Endothelial cell of umbilical vein (primary cell): ENCODE measurements at regions not wholly inside any gene's neighbourhood (a gene's known extent, or its start where the extent isn't known, plus 50 kb on each side); places are given as distances from the start of the nearest gene placed in this dataset.

Experiments
- BruUV-seq: library from RNA; stranded (reverse); fragments of 400-500 nt; replicated peaks from 2 replicates; lab custom pipeline; 2021; lab: Mats Ljungman, UMichigan
- CTCF ChIA-PET: fragments of 300-600, 350-600 bp; sonication (Branson Sonifier 250); formaldehyde crosslinking; loops from one replicate; lab custom pipeline; 2021; ENCODE audit warnings: antibody characterized with exemption, inconsistent platforms; lab: Charles Lee
- POLR2A ChIA-PET: fragments of 300-600, 350-600 bp; sonication (Branson Sonifier 250); formaldehyde crosslinking; loops from one replicate; lab custom pipeline; 2021; ENCODE audit warnings: antibody characterized with exemption, inconsistent platforms; lab: Charles Lee
- DNase-seq: peaks from one replicate; pipeline ENCODE4 v3.0.0-alpha.2; 2011; ENCODE audit warnings: low read depth, low spot score
- FAIRE-seq: peaks from 2 replicates; lab custom pipeline; 2011; peaks lifted over from hg19 to GRCh38; lab: Jason Lieb, UNC
- H2AFZ ChIP-seq: 2 replicates; pipeline ENCODE4 v1.6.0; 2012; ENCODE audit warnings: low read depth, low read length, control low read depth, inconsistent platforms
- H3K27ac ChIP-seq: 2 replicates; pipeline ENCODE4 v1.5.1; 2011; ENCODE audit warnings: low read depth, mild to moderate bottlenecking, control low read depth, low read length, moderate library complexity; ENCODE audit not compliant: insufficient read depth
- H3K27me3 ChIP-seq, 2 experiments: 2 replicates each; pipeline versions ENCODE4 v1.6.0 to v1.6.1; 2011; ENCODE audit warnings: low read length in 2 of 2, mixed read lengths in 1 of 2; ENCODE audit not compliant: control insufficient read depth in 2 of 2, insufficient read depth in 2 of 2
- H3K36me3 ChIP-seq, 2 experiments: 2 replicates in 1 of 2; 3 replicates in 1 of 2; pipeline ENCODE4 v1.5.1; 2011; ENCODE audit warnings: low read length in 2 of 2, mild to moderate bottlenecking in 1 of 2, moderate library complexity in 1 of 2; ENCODE audit not compliant: control insufficient read depth in 2 of 2, insufficient read depth in 2 of 2; ENCODE audit errors: extremely low read depth in 1 of 2
- H3K4me1 ChIP-seq: 3 replicates; pipeline ENCODE4 v1.5.1; 2011; ENCODE audit warnings: mild to moderate bottlenecking, low read length; ENCODE audit not compliant: control insufficient read depth, insufficient read depth; ENCODE audit errors: extremely low read depth
- H3K4me2 ChIP-seq: 2 replicates; pipeline ENCODE4 v1.6.1; 2011; ENCODE audit warnings: low read length, control low read depth, mixed read lengths; ENCODE audit not compliant: insufficient read depth
- H3K4me3 ChIP-seq, 3 experiments: fragments of 200-600 bp in 1 of 3; sonication (generic), shearing (Covaris generic) in 1 of 3; replicated peaks in 1 of 3; 2 replicates each; pipeline ENCODE4 v1.5.1; 2011 to 2016; ENCODE audit warnings: control low read depth in 3 of 3, low read length in 3 of 3, mild to moderate bottlenecking in 2 of 3, inconsistent platforms in 1 of 3, low read depth in 1 of 3, moderate library complexity in 1 of 3; ENCODE audit not compliant: insufficient read depth in 1 of 3
- H3K79me2 ChIP-seq: 2 replicates; pipeline ENCODE4 v1.6.0; 2012; ENCODE audit warnings: low read length, inconsistent platforms; ENCODE audit not compliant: control insufficient read depth, insufficient read depth
- H3K9ac ChIP-seq: replicated peaks from 2 replicates; pipeline ENCODE3; 2011; ENCODE audit warnings: low read length, control low read depth; ENCODE audit not compliant: insufficient read depth; ENCODE audit errors: extremely low read depth
- H3K9me1 ChIP-seq: replicated peaks from 3 replicates; pipeline ENCODE4 v1.6.0; 2011; ENCODE audit warnings: mild to moderate bottlenecking, low read length; ENCODE audit not compliant: control insufficient read depth, insufficient read depth; ENCODE audit errors: extremely low read depth
- H3K9me3 ChIP-seq: replicated peaks from 2 replicates; pipeline ENCODE4 v1.5.1; 2012; ENCODE audit warnings: low read length, inconsistent platforms; ENCODE audit not compliant: control insufficient read depth, insufficient read depth
- H4K20me1 ChIP-seq: replicated peaks from 2 replicates; pipeline ENCODE3; 2011; ENCODE audit warnings: mild to moderate bottlenecking, low read length; ENCODE audit not compliant: control insufficient read depth, insufficient read depth; ENCODE audit errors: extremely low read depth
- GATA2 ChIP-seq: IDR thresholded peaks from 2 replicates; pipeline ENCODE4 v1.7.0; 2011; ENCODE audit warnings: low read depth, mild to moderate bottlenecking, moderate library complexity, mixed read lengths, low read length; ENCODE audit not compliant: insufficient read length, insufficient read depth
- JUN ChIP-seq: IDR thresholded peaks from 2 replicates; pipeline ENCODE4 v1.6.1; 2011; ENCODE audit warnings: borderline replicate concordance, low read depth; ENCODE audit not compliant: insufficient read length, insufficient read depth
- MYC ChIP-seq: IDR thresholded peaks from one replicate; pipeline ENCODE4 v1.6.1; 2011; ENCODE audit warnings: mild to moderate bottlenecking, low read depth, low read length
- POLR2A ChIP-seq: IDR thresholded peaks from 2 replicates; pipeline ENCODE4 v1.6.1; 2012; ENCODE audit warnings: low read depth, mild to moderate bottlenecking, control low read depth, low read length
- dilution Hi-C: fragments of 300-500 bp; cut with MboI; formaldehyde crosslinking; loops from one replicate; pipeline ENCODE4 v1.15.0; 2019; ENCODE audit warnings: low sequenced_read_pairs; ENCODE audit not compliant: extremely low pct_ligation_motif_present
- intact Hi-C: fragments of 100-400 bp; cut with micrococcal nuclease; formaldehyde crosslinking; loops from one replicate; pipeline ENCODE4 v1.10.0; 2022
- TF ChIP-seq, protein P1 (sequence below), 2 donors: IDR thresholded peaks; 1 replicate in 1 of 2; 2 replicates in 1 of 2; pipeline ENCODE4 v1.5.1; 2011; ENCODE audit warnings: low read length in 2 of 2, mild to moderate bottlenecking in 2 of 2, moderate library complexity in 2 of 2, control low read depth in 1 of 2, inconsistent platforms in 1 of 2, low read depth in 1 of 2; ENCODE audit not compliant: insufficient read depth in 1 of 2; ENCODE audit errors: extremely low read depth in 1 of 2

- Histone ChIP-seq H3K9me3 (no peaks in the 10 kb centered on the region), H4K20me1 (no peaks in the 10 kb centered on the region), H3K9ac (no peak overlapping the region), H3K27ac (no peak overlapping the region), H3K36me3 (no peaks in the 10 kb centered on the region), H3K79me2 (no peaks in the 10 kb centered on the region), H3K9me1 (no peaks in the 10 kb centered on the region), H3K4me1 (no peaks in the 10 kb centered on the region), H3K27me3 (peaks cover 0 to 3% of the 10 kb centered on the region in 2 experiments), H2AFZ (no peak overlapping the region), H3K4me2 (no peak overlapping the region), H3K4me3 (no peak overlapping the region)
- dilution Hi-C loops (no loop called here), intact Hi-C loops (no loop called here)
- no peak for TF ChIP-seq JUN
- TF ChIP-seq POLR2A: no peak
- TF ChIP-seq MYC: no peak
- TF ChIP-seq, protein P1, sequence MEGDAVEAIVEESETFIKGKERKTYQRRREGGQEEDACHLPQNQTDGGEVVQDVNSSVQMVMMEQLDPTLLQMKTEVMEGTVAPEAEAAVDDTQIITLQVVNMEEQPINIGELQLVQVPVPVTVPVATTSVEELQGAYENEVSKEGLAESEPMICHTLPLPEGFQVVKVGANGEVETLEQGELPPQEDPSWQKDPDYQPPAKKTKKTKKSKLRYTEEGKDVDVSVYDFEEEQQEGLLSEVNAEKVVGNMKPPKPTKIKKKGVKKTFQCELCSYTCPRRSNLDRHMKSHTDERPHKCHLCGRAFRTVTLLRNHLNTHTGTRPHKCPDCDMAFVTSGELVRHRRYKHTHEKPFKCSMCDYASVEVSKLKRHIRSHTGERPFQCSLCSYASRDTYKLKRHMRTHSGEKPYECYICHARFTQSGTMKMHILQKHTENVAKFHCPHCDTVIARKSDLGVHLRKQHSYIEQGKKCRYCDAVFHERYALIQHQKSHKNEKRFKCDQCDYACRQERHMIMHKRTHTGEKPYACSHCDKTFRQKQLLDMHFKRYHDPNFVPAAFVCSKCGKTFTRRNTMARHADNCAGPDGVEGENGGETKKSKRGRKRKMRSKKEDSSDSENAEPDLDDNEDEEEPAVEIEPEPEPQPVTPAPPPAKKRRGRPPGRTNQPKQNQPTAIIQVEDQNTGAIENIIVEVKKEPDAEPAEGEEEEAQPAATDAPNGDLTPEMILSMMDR (IDR thresholded peaks at IDR 0.05; ENCODE audit: extremely low read depth in 1 of 2, insufficient read depth in 1 of 2, low read depth in 1 of 2, low read length in 2 of 2): no peak
- POLR2A ChIA-PET: no interaction called here
- FAIRE-seq: no peak
- BruUV-seq: no TSS peak
- CTCF ChIA-PET: interaction anchor here (1.2 kb wide), 1 partner anchor 13 kb away, joined by 3 read pairs; no protein-coding TSS in a partner anchor
- DNase-seq: no peak
Measured at GRCh38 chr1:228987286-228987685, 252.0 kb downstream of the RHOU start.

DNA sequence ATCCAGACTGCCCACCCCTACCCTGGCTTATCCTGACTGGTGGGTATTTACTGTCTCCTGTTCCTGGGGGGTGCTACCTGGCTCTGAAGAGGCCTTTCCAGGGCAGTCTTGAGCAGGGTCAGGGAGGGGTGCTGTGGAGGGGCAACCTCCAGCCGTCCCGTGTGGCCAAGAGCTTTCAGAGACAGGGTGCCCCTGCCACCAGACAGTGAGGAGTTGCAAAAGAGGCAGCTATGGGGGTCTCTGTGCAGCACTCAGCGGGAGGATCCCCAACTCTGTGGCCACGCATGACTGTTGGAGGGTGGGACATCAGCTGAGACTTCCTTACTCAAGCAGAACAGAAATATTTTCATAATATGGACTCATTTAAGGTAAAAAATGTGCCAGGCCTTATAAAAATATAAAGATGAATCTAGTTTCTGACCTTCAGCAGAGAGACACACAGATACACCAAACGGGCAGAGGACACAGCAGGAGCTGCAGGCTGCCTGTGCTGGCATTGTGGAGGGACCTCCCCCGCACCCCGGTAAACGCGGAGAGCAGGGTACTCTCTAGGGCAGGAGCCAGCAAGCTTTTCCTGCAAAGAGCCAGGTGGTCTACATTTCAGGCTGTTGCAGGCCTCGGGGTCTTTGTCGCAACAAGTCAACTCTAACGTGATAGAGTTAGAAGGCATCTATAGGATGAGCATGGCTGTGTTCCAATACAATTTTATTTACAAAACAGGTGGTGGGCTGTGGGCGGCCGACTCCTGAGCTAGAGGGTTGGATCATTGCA is 252.6 kb downstream of the RHOU start:
- no peak overlapping the region for H3K4me2 ChIP-seq
- no TSS peak for BruUV-seq
- CTCF ChIA-PET: no interaction called here
- no peak overlapping the region for H2AFZ ChIP-seq
- H3K27ac ChIP-seq: no peak overlapping the region
- dilution Hi-C loops (no loop called here), intact Hi-C loops (no loop called here)
- no peak for DNase-seq
- no peak overlapping the region for H3K4me3 ChIP-seq
- no peak overlapping the region for H3K9ac ChIP-seq
- H3K36me3 ChIP-seq: no peaks in the 10 kb centered on the region
- FAIRE-seq: no peak
- H3K27me3 ChIP-seq: peaks cover 0 to 3% of the 10 kb centered on the region in 2 experiments
- no peaks in the 10 kb centered on the region for H4K20me1 ChIP-seq
- POLR2A ChIA-PET: no interaction called here
- no peak for TF ChIP-seq GATA2
- no peak for TF ChIP-seq MYC
- no peaks in the 10 kb centered on the region for H3K79me2 ChIP-seq
- no peaks in the 10 kb centered on the region for H3K9me3 ChIP-seq
- H3K4me1 ChIP-seq: no peaks in the 10 kb centered on the region
- no peaks in the 10 kb centered on the region for H3K9me1 ChIP-seq
